HG03432 (cell line): ENCODE measurements at regions not wholly inside any gene's neighbourhood (a gene's known extent, or its start where the extent isn't known, plus 50 kb on each side); places are given as distances from the start of the nearest gene placed in this dataset.
A peak's percentile ranks its signal among the peaks of the same experiment; 100 is the strongest.
"Not testable (repeated sequence)": the region's sequence is repeated elsewhere in the genome, so short reads cannot be mapped to it uniquely, and the experiment has no call there.

Experiments used
- ATAC-seq: cut with Tn5 transposase; IDR thresholded peaks from one replicate; pipeline ENCODE4 v1.9.1; 2021; ENCODE audit warnings: mild to moderate bottlenecking, moderate library complexity; ENCODE audit not compliant: unreplicated experiment

- ATAC-seq: peak; percentile 50
Measured at GRCh38 chr2:109976319-109976718, 77.8 kb downstream of the LIMS3 start.

- ATAC-seq: not testable (repeated sequence)
Measured at GRCh38 chr2:109980754-109981153, 82.3 kb downstream of the LIMS3 start.

GRCh38 chr2:109986389-109987088 is 88.1 kb downstream of the LIMS3 start:
- ATAC-seq: not testable (repeated sequence)

GRCh38 chr2:109987089-109987420 is 88.6 kb downstream of the LIMS3 start:
- not testable (repeated sequence) for ATAC-seq

- peak; percentile 68 for ATAC-seq
Measured at GRCh38 chr2:109987458-109988345, 89.2 kb downstream of the LIMS3 start.

GRCh38 chr2:109999395-109999794 is 100.9 kb downstream of the LIMS3 start:
- not testable (repeated sequence) for ATAC-seq

- ATAC-seq: not testable (repeated sequence)
Measured at GRCh38 chr2:110002502-110002901, 104.0 kb downstream of the LIMS3 start.

GRCh38 chr2:110013388-110013787 is 102.2 kb downstream of the MALL start:
- not testable (repeated sequence) for ATAC-seq

GRCh38 chr2:110016381-110017092 is 99.1 kb downstream of the MALL start:
- not testable (repeated sequence) for ATAC-seq

GRCh38 chr2:110020269-110020668 is 95.4 kb downstream of the MALL start:
- ATAC-seq: not testable (repeated sequence)

GRCh38 chr2:110022278-110022677 is 93.3 kb downstream of the MALL start:
- not testable (repeated sequence) for ATAC-seq

- ATAC-seq: not testable (repeated sequence)
Measured at GRCh38 chr2:110026126-110026785, 89.4 kb downstream of the MALL start.

GRCh38 chr2:110028411-110028810 is 87.2 kb downstream of the MALL start:
- not testable (repeated sequence) for ATAC-seq

- ATAC-seq: not testable (repeated sequence)
Measured at GRCh38 chr2:110030894-110031293, 84.7 kb downstream of the MALL start.

- not testable (repeated sequence) for ATAC-seq
Measured at GRCh38 chr2:110031722-110032327, 83.8 kb downstream of the MALL start.
